Upper lobe of left lung (tissue), 4 donors: ENCODE measurements at regions not wholly inside any gene's neighbourhood (a gene's known extent, or its start where the extent isn't known, plus 50 kb on each side); places are given as distances from the start of the nearest gene placed in this dataset.

Experiments
- EP300 ChIP-seq, 4 donors: sonication (generic); formaldehyde crosslinking; IDR thresholded peaks; one replicate each; pipeline ENCODE4 v1.5.1; 2017; ENCODE audit warnings: antibody characterized with exemption in 4 of 4, control low read depth in 2 of 4
- POLR2A ChIP-seq, 4 donors: fragments of 450-650 bp; IDR thresholded peaks; one replicate each; pipeline ENCODE4 v1.5.1; 2016 to 2017; ENCODE audit warnings: antibody characterized with exemption in 4 of 4, mild to moderate bottlenecking in 2 of 4
- TF ChIP-seq, protein P1 (sequence below), 6 experiments: fragments of 450-650 bp in 4 of 6; fragments of 200-600 bp in 2 of 6; sonication (generic) in 2 of 6; IDR thresholded peaks; one replicate each; pipeline ENCODE4 v1.5.1; 2016 to 2019; ENCODE audit warnings: antibody characterized with exemption in 6 of 6

DNA sequence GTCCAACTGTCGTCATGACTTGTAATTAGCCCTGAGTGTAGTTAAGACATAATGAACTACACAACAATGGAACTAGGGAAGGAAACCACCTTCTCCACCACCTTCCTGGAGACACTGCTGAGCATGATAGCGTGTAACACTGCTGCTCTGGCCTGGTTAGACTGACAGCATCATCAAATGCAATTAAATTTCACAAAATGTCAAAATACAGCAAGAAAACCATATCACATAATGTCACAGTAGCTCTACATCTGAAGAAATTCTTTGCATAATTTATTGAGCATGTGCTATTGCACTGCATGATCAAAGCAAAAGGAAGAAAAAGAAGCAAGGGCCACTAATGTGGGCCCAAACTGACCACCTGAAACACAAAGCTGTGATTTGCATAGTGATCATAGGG, 321.8 kb upstream of the TMTC1 start:
- TF ChIP-seq POLR2A (IDR thresholded peaks at IDR 0.05) = no peak
- TF ChIP-seq, protein P1, sequence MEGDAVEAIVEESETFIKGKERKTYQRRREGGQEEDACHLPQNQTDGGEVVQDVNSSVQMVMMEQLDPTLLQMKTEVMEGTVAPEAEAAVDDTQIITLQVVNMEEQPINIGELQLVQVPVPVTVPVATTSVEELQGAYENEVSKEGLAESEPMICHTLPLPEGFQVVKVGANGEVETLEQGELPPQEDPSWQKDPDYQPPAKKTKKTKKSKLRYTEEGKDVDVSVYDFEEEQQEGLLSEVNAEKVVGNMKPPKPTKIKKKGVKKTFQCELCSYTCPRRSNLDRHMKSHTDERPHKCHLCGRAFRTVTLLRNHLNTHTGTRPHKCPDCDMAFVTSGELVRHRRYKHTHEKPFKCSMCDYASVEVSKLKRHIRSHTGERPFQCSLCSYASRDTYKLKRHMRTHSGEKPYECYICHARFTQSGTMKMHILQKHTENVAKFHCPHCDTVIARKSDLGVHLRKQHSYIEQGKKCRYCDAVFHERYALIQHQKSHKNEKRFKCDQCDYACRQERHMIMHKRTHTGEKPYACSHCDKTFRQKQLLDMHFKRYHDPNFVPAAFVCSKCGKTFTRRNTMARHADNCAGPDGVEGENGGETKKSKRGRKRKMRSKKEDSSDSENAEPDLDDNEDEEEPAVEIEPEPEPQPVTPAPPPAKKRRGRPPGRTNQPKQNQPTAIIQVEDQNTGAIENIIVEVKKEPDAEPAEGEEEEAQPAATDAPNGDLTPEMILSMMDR (IDR thresholded peaks at IDR 0.05) = no peak
- TF ChIP-seq EP300 (IDR thresholded peaks at IDR 0.05) = no peak
